Stimulated activated naive CD4-positive, alpha-beta T cell (primary cell): ENCODE measurements at regions not wholly inside any gene's neighbourhood (a gene's known extent, or its start where the extent isn't known, plus 50 kb on each side); places are given as distances from the start of the nearest gene placed in this dataset.
"Not testable (repeated sequence)": the region's sequence is repeated elsewhere in the genome, so short reads cannot be mapped to it uniquely, and the experiment has no call there.

ENCODE experiments used
- DNase-seq, 6 experiments: peaks; one replicate each; lab custom pipeline; 2025; lab: John Stamatoyannopoulos, UW

DNA sequence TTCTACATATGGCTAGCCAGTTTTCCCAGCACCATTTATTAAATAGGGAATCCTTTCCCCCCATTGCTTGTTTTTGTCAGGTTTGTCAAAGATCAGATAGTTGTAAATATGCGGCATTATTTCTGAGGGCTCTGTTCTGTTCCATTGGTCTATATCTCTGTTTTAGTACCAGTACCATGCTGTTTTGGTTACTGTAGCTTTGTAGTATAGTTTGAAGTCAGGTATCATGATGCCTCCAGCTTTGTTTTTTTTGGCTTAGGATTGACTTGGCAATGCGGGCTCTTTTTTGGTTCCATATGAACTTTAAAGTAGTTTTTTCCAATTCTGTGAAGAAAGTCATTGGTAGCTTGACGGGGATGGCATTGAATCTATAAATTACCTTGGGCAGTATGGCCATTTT is 60.0 kb upstream of the GPC3 start:
- DNase-seq = not testable (repeated sequence)

DNA sequence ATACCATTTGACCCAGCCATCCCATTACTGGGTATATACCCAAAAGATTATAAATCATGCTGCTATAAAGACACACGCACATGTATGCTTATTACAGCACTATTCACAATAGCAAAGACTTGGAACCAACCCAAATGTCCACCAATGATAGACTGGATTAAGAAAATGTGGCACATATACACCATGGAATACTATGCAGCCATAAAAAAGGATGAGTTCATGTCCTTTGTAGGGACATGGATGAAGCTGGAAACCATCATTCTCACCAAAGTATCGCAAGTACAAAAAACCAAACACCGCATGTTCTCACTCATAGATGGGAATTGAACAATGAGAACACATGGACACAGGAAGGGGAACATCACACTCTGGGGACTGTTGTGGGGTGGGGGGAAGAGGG is 81.7 kb upstream of the GPC3 start:
- DNase-seq = not testable (repeated sequence)

DNA sequence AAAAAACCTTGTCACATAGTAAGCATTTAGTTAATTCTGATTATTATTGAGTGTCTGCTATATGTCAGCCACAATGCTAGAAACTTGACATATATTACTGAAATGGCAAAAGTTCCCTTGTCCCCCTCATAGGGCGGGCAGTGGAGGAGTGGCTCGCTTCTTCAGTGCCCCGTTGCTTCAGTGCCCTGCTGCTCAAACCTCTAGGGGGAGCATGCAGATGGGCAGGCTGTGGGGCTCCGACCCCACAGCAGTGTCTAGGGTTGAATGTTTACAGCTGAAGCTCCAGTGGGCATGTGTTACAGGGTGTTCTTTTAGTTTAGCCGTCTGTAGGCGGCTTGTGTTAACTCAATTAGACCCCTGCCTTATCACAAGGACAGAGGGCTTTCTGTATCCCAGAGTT is 86.5 kb upstream of the GPC3 start:
- DNase-seq = not testable (repeated sequence)

DNA sequence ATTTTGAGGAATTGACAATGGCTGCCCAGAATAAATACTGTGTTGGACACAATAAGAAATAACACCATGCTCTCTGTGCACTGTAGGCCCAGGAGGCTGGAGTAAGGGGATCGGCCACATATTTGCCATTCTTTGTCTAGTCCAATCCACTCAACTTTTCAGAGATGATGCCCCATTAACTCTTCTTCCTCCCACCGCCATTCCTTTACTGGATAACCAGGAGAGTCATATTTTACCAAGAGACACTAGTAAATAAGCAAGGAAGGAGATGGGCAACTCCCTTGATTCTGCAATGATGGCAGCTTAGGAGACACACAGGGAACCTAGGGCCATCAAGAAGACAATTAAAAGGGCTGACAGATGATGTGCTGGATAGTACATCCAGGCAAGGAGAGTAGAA is 87.9 kb upstream of the GPC3 start:
- DNase-seq = no peak

DNA sequence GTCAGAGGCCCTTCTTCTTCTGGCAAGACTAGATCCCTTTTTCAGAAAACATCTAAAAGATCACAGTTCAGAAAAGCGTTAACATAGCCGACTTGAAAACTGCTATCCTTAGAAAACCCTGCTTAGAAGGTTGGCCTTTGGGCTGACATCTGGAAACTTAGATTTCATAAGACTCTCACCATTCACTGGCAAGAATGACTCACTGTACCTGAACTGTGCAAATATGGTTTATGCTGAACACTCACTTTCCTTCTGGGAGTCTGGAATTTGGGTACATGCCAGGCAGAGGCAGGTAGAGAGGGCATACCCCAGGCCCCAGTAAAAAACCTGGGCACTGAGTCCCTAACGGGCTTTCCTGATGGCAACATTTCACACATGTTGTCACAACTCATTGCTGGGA is 88.8 kb upstream of the GPC3 start:
- DNase-seq = no peak

DNA sequence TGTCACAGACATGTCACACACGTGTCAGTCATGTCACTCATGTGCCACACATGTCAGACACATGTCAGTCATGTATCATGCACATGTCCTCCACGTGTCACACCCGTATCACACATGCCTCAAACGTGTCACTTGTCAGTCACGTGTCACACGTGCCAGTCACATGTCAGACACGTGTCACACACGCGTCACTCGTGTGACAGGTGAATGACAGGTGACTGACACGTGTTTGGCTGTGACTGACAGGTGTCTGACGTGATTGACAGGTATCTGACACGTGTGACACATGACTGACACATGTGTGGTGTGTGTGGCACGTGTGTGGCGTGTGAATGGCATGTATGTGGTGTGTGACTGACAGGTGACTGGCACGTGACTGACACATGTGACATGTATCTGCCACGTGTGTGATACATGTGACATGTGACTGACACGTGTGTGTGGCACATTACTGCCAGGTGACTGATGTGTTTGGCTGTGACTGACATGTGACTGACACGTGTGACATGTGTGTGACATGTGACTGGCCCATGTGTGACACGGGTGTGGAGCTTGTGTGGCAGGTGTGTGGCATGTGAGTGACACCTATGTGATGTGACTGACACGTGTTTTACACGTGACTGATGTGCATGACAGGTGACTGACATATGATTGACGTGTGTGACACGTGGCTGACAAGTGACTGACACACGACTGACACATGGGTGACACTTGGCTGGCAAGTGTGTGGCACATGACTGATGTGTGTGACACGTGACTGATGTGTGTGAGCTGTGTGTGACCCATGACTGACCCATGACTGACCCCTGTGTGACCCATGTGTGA is 90.7 kb upstream of the GPC3 start:
- no peak for DNase-seq

DNA sequence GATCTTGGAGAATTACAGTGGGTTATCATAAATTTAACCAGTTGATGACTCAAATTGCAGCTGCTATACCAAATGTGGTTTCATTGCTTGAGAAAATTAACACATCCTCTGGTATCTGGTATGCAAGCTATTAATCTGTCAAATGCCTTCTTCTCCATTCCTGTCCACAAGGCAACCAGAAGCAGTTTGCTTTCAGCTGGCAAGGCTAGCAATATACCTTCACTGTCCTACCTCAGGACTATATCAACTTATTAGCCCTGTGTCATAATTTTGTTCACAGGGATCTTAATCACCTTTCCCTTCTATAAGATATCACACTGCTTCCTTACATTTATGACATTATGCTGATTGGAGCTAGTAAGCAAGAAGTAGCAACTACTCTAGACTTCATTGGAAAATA is 110.0 kb upstream of the GPC3 start:
- no peak for DNase-seq

DNA sequence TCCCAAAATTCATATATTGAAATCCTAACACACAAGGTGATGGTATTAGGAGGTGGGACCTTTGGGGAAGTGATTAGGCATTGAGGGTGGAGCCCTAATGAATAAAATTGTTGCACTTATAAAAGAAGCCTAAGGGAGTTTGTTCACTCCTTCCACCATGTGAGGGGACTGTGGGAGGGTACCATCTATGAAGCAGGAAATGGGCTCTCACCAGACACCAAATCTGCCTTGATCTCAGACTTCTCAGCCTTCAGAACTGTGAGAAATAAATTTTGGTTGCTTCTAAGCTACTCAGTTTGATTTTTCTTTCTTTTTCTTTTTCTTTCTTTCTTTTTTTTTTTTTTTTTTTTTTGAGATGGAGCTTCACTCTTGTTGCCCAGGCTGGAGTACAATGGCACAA is 116.2 kb upstream of the GPC3 start:
- no peak for DNase-seq

DNA sequence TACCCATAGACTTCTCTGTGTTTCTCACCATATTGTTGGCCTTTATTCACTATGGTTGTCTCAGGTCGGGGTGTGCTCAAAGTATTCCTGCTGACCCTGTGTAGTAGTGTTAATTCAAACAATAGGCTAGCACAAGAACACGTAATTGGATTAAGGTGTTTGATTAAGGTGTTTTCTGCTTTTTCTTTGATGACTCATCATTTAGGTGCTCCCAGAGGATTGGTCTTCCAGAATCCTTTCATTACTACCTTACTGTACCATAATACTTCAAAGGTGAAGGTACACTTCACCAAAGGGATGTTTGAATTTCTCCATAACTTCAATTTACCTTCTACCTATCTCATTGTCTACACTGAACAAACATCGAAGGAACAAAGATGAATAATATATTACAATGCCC is 121.7 kb upstream of the CCDC160 start:
- no peak for DNase-seq

DNA sequence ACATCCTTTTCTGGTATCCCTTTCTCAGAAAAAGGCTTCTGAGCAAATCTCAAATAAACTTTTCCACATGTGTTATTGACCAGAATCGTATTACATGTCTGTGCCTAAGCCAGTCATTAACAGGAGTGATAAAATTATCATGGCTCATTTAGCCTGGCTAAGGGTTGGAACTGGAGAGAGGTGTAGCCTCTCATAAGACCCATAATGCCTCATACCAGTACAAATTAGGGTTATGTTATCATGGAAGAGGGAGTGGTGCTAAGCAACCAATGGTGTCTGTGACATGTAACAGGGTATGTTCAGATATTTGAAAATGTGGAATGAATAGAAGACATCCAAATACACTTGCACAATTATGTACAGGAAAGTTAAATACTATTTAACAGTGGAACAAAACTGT is 99.6 kb upstream of the CCDC160 start:
- no peak for DNase-seq

DNA sequence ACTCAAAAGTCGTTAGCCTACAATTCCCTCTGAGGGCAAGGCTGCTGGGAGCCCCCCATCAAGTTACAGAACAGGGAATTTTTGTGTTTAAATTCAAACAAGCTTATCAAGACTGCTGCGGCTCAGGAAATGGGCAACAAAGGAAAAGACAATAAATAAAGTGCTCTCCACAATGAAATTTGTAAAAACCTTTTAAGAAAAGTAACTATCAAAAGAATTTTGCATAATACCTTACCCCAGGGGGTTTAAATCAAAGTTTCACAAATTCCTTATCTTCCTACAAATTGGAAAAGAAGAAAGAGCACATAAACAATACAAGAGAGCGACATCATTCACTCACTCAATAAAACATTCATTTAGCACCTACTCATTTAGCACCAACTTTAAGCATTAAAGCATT is 97.9 kb upstream of the CCDC160 start:
- no peak for DNase-seq

DNA sequence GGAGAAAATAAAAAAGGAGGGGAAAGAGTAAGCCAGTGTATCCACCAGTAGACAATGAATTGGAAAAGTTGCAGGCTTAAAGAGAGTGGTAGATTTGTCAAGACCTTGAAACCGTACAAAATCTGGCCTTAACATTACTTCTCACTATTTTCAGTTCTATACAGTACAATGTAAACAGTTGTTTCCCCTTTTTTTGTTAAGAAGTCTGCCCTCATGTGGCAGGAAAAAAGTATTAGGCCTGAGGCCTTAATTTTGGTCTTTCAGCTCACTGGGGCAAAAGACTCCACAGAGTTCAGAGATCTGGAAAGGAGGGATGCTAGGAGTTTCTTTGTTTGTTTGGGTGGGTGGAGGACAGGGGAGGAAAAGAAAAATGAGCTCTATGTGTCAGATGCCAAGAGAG is 92.8 kb upstream of the CCDC160 start:
- no peak for DNase-seq

DNA sequence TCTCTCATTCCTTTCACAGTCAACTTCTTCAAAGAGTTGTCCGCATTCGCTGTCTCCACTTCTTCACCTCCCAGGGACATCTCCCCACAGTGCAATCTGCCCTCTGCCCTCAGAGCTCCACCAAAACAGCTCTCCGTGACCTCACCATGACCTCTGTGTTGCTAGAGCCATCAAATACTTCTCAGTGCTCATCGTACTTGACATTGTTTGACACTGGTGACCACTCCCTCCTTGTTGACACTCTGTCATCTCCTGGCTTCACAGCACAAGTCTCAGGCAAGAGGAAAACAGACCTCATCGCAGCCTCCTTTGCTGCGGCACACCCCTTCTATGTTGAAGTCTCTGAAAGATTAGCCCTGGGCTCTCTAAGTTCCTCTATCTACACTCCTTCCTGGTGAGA is 90.5 kb upstream of the CCDC160 start:
- no peak for DNase-seq

DNA sequence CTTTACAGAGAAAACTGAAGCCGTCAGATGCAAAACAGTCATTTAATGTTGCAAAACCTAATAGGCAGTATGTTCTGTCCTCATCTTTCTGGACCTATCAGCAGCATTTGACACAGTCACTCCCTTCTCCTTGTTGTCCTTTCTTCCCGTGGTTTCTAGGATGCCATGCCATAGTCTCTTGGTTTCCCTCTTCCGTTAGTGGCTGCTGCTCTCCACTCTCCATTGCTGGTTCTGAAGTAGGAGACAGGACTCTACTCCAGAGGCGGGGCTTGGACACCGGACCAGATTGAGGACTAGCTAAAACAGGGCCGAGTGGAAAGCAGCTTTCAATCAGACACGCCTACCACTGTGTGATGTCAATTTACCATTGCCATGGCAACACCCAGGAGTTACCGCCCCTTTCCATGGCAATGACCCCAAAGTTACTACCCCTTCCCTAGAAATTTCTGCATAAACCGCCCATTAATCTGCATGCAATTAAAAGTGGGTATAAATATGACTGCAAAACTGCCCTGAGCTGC is 88.8 kb upstream of the CCDC160 start:
- DNase-seq = no peak

DNA sequence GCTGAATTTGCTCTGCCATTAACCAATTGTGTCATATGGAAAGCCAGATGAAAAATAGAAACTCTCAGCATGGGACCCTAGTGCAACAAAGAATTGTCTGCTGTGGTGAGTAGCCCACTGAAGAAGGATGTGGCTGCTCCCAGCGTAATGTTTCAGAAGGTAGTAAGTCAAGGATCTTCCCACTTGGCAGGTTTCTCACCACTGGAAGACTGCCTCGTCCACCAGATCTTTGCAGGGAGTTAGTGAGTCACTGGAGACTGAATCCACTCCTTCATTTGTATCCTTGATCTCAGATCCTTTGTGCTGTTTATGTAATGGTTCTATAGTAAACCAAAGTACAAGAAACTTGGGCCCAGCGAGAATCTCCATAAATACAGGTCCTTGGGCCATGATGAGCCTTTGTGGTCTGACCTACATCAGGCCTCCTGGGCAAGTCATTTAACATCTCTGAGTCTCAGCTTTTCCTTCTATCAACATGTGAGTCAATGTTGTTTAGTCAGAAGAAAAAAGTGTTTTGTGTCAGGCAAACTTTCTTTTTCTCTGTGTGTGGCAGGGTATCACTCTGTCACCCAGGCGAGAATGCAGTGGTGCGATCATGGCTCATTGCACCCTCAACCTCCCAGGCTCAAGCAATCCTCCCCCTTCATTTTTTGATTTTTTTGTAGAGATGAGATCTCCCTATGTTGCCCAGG is 78.0 kb upstream of the CCDC160 start:
- DNase-seq = no peak

DNA sequence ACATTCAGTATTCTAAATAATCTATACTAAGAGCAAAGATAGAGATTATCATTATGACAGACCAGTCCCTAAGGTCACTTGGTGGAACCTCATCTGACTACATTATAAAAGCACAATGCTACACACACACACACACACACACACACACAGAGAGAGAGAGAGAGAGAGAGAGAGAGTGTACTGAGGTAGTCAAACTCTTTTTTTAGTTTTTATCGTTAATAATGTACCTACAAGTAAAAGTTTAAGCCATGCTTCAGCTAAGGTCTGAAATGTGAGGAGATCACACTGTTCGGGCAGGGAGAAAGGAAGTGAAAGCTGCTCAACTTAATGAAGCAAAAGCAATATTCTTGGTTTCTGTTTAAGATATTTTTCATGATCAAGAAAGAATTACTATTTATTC is 75.8 kb upstream of the CCDC160 start:
- no peak for DNase-seq

DNA sequence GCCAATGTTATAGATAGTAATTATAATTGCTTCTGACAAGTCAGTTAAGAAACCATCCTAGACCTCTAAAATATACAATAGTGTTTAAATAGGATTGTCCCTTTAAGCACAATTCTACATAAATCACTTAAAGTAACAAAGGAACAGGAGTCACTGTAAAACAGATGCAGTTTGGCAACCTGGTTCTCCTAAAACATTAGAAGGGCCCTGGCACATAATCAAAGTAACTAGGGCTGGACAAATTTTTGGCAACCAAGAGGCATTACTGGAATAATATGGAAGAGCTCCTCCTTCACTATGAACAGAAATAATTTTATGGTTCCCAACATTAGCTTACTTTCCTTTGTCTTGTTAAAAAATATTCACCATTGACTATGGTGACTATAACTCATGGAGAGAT is 75.0 kb upstream of the CCDC160 start:
- DNase-seq = no peak

DNA sequence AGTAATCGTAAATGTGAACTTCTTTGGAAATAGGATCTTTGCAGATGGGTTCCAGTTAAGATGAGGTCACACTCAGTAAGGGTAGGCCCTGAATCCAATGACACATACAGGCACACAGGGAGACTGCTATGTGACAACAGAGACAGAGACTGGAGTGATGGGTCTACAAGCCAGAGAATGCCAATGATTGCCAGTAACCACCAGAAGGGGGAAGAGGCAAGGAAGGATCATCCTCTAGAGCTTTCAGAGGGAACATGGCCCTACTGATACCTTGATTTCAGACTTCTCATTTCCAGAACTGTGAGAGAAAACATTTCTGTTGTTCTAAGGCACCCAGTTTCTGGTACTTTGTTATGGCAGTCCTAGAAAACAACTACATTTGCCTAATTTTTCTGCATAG is 73.1 kb upstream of the CCDC160 start:
- DNase-seq = no peak

DNA sequence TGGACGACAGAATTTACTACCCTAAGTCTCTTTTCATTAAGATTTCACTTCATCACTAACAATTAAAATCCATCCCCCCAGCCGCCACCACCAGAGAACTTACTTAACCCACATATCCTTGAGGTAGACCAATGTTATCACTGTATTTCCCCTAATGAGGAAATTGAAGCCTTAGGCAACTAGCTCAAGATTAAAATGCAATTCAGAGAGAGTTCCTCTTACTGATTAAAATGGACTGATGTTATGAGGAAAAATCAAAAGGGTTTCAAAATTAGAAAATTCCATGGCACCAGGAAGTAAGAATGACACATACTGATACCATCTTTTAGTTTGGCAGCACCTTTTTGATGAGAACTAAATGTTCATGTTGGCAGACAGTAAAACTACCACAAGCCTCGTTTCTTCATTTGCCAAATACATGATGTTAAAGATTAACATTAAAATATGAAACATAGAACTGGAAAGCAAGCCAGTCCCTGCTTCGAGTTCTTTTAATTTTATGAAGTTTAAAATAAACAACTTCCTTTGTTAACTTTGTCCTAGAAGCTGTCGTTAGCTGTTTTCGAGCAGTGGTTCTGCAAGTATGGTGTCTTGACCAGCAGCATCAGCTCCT is 69.3 kb upstream of the CCDC160 start:
- no peak for DNase-seq

DNA sequence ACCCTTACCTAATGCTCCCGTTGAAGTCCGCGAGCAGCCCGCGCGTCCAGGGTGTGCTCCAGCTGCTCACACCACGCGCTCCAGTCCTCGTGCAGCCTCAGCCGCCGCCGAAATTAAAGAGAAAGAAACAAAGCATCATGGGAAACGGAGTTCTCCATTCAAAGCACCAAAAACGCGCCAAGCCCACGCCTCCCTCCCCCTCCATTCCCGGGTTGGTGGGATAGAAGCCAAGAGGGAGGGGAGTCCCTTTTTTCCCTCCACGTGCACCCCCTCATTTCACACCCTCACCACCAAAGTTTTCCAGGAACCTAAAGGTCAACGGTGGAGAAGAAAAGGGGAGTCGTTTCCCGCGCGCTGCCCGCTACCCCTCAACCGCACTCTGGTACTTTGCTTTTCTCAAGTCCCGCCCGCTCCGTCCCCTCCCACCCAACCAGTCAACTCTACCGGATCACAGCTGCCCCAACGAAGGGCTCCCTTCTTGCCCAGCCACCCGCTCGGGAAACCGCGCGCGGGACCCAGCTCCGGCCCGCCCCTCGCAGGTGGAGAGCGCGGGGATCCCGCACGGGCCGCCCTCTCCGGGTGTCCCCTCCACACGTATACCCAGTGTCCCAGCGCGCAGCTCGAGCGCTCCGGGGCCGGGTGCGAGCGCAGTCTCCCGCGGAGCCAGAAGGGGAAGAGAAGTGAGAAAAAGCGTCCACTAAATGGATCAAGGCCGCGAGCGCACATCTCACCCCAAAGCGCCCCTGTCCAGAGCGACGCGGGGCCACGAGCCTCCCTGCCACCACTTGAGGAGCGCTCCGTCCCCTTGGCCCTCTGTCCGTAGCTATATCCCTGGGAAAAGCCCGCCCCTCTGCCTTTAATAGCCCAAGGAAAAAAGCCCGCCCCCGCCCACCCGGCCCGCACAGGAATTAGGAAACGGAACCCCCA is 65.1 kb upstream of the CCDC160 start:
- peak in 5 of 6 experiments; percentile 2 to 16 (median 8) for DNase-seq

DNA sequence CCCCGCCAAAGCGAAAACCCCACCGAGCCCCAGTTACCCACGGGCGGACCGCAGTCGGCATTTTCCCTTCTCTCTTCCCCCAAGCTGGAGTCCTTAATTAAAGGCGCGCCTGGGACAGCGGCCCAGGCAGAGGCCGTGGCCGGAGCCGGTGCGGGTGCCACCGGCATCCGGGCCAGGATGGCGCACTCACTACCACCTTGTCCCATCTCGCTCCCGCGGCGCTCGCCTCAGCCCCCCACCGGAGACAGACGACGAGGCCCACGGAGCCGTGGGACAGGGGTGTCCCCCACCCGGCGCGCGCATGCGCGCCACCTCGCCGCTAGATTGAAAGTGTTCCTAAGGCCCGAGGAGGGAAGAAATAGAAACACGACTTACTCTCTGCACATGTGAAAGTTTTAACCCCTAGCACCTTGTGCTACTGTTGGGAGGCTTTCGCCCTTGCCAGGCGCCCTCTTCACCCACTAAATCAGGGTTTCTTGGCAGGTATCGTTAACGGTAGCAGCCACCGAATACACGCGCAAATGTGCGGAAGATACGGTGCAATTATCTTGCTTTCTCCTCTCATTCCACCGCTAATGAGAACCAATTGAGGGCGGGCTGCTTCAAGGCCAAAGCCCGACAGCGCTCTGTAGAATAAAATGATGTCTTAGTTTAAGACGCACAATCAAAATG is 64.3 kb upstream of the CCDC160 start:
- peak; percentile 14 to 40 (median 28) for DNase-seq
